ENCODE measurements at regions not wholly inside any gene's neighbourhood (a gene's known extent, or its start where the extent isn't known, plus 50 kb on each side); places are given as distances from the start of the nearest gene placed in this dataset.

DNA sequence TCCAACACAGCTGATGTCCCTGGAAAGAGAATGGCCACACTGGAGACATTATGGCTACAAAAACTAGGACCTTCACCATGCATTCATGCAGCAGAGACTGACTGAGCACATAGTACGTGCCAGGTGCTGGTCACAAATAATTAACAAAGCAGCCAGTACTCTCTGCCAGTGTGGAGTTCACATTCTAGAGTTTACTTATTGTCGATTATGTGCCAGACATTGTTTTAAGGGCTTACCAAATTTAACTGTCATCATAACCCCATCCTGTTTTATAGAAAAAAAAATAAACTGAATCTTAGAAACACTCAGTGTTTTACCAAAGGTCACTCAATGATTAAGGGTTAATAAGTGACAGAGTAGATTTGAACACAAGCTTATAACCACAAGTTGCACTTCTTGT lies 143.3 kb downstream of the RRAGC start:
- no peak for DNase-seq (ENCODE audit: extremely low spot score)
- Histone ChIP-seq H3K4me1 (no peaks in the 10 kb centered on the region), H3K4me3 (no peak overlapping the region), H3K27me3 (peaks cover 0 to 7% (median 0%) of the 10 kb centered on the region in 4 donors), H3K36me3 (no peaks in the 10 kb centered on the region), H3K27ac (replicated peaks in 1 of 4) (no peak overlapping the region), H3K9me3 (peaks cover 0 to 16% (median 9%) of the 10 kb centered on the region in 4 donors)
- WGBS, result 62% methylated on average over 2 of the region's 2 CpGs
- no peak for TF ChIP-seq POLR2AphosphoS5 (IDR thresholded peaks at IDR 0.05)
- TF ChIP-seq POLR2A (IDR thresholded peaks at IDR 0.05; ENCODE audit: low read depth), result no peak
- TF ChIP-seq, protein P1, sequence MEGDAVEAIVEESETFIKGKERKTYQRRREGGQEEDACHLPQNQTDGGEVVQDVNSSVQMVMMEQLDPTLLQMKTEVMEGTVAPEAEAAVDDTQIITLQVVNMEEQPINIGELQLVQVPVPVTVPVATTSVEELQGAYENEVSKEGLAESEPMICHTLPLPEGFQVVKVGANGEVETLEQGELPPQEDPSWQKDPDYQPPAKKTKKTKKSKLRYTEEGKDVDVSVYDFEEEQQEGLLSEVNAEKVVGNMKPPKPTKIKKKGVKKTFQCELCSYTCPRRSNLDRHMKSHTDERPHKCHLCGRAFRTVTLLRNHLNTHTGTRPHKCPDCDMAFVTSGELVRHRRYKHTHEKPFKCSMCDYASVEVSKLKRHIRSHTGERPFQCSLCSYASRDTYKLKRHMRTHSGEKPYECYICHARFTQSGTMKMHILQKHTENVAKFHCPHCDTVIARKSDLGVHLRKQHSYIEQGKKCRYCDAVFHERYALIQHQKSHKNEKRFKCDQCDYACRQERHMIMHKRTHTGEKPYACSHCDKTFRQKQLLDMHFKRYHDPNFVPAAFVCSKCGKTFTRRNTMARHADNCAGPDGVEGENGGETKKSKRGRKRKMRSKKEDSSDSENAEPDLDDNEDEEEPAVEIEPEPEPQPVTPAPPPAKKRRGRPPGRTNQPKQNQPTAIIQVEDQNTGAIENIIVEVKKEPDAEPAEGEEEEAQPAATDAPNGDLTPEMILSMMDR (IDR thresholded peaks at IDR 0.05), result no peak
- no peak for TF ChIP-seq EP300 (IDR thresholded peaks at IDR 0.05)
- intact Hi-C loops (cut with DNase I), result no loop called here

DNA sequence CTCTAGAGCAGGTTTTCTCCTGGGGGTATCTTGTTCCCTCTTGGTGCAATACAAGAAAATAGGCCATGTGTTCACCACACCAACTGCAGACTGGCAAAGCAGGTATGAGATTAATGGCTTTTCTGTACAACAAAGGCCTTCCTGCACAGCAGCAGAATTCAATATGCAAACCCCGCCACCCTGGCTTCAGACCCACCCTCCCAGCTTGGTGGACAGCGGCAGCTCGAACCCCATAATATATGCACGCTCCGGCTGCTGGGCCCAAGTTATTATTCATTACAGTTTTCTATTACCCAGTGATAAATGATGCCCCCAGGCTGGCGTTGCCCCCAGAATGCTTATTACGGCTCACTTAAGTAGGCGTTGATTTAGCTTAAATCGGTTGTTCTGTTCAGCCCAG lies 144.2 kb downstream of the RRAGC start:
- Histone ChIP-seq H3K9me3 (peaks cover 0 to 16% (median 12%) of the 10 kb centered on the region in 4 donors), H3K36me3 (no peaks in the 10 kb centered on the region), H3K27ac (replicated peaks in 1 of 4) (no peak overlapping the region), H3K4me1 (no peaks in the 10 kb centered on the region), H3K27me3 (peaks cover 0 to 4% (median 0%) of the 10 kb centered on the region in 4 donors), H3K4me3 (no peak overlapping the region)
- WGBS, result 97% methylated on average over 9 of the region's 9 CpGs
- intact Hi-C loops (cut with DNase I), result no loop called here
- no peak for DNase-seq (ENCODE audit: extremely low spot score)
- TF ChIP-seq, protein P1 (IDR thresholded peaks at IDR 0.05), result no peak
- TF ChIP-seq POLR2A (IDR thresholded peaks at IDR 0.05; ENCODE audit: low read depth) (no peak), POLR2AphosphoS5 (IDR thresholded peaks at IDR 0.05) (no peak)

DNA sequence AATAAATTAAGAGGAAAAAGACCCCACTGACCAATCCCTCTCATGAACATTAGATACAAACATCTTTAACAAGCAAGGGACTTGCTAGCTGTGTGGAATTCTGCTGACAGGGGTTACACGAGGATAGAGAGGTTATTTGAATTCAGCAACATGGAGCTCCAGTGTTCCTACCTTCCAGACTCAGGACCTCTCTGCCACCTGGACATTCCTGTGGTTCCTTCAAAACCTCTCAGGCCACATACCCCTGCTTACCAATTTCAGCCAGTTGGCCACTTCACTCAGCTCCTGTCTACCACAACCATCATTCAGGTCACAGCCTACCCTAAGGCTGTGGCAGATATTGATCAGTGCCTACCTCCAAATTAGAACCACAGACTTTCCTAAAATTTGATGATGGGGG lies 147.5 kb downstream of the RRAGC start:
- no peak for DNase-seq (ENCODE audit: extremely low spot score)
- Histone ChIP-seq H3K36me3 (no peaks in the 10 kb centered on the region), H3K27me3 (no peaks in the 10 kb centered on the region), H3K4me3 (no peak overlapping the region), H3K27ac (replicated peaks in 1 of 4) (no peak overlapping the region), H3K9me3 (peaks cover 0 to 16% (median 12%) of the 10 kb centered on the region in 4 donors), H3K4me1 (no peaks in the 10 kb centered on the region)
- intact Hi-C loops (cut with DNase I), result no loop called here
- TF ChIP-seq POLR2AphosphoS5 (IDR thresholded peaks at IDR 0.05) (no peak), POLR2A (IDR thresholded peaks at IDR 0.05; ENCODE audit: low read depth) (no peak), EP300 (IDR thresholded peaks at IDR 0.05) (no peak)
- TF ChIP-seq, protein P1 (IDR thresholded peaks at IDR 0.05), result no peak
- WGBS, result 81% methylated on average over 1 of the region's 1 CpG

DNA sequence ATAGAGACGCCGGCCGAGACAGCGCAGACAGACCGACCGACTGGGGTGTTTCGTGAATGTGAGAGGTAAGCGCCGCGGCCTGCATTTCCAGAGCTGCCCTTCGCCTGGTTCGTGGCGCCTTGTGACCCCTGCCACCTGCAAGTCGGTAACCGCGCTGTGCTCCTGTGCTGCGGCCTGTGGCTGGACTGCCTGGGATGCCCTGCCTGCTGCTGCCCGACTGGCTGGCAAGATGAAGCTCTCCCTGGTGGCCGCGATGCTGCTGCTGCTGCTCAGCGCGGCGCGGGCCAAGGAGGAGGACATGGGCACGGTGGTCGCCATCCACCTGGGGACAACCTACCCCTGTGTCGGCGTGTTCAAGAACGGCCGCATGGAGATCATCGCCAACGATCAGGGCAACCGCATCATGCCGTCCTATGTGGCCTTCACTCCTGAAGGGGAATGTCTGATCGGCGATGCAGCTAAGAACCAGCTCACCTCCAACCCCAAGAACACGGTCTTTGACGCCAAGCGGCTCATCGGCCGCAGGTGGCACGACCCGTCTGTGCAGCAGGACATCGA lies 150.8 kb downstream of the RRAGC start:
- no peak for TF ChIP-seq POLR2AphosphoS5 (IDR thresholded peaks at IDR 0.05)
- no peak for TF ChIP-seq EP300 (IDR thresholded peaks at IDR 0.05)
- TF ChIP-seq POLR2A (IDR thresholded peaks at IDR 0.05; ENCODE audit: low read depth), result no peak
- TF ChIP-seq, protein P1 (IDR thresholded peaks at IDR 0.05), result no peak
- 92% methylated on average over 39 of the region's 44 CpGs for WGBS

DNA sequence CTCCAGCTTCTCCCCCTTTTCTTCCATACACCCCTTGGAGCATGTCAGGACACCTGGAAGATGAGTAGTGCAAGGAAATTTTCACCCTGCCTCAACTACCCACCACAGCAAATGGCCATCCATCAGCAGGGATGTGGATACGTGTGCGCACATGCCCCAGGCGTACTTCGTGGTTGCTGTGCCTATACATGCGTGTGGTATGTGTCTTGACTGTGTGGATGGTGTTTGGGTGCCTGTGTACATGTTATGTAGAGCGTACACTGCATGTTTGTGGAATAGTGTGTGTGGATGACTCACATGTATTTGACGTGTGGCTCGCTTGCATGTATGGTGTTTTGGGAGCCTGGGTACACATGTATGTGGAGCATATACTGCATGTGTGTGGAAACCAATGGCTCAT lies 158.5 kb downstream of the RRAGC start:
- no peak for TF ChIP-seq POLR2AphosphoS5 (IDR thresholded peaks at IDR 0.05)
- TF ChIP-seq POLR2A (IDR thresholded peaks at IDR 0.05; ENCODE audit: low read depth), result no peak
- TF ChIP-seq EP300 (IDR thresholded peaks at IDR 0.05), result no peak
- TF ChIP-seq, protein P1 (IDR thresholded peaks at IDR 0.05), result no peak
- Histone ChIP-seq H3K9me3 (peaks cover 0 to 10% (median 8%) of the 10 kb centered on the region in 4 donors), H3K4me1 (no peaks in the 10 kb centered on the region), H3K27ac (replicated peaks in 1 of 4) (no peak overlapping the region), H3K4me3 (no peak overlapping the region), H3K36me3 (no peaks in the 10 kb centered on the region), H3K27me3 (peaks cover 0 to 34% (median 0%) of the 10 kb centered on the region in 4 donors)
- intact Hi-C loops (cut with DNase I), result no loop called here
- DNase-seq (ENCODE audit: extremely low spot score), result peak; percentile 82
- WGBS, result 80% methylated on average over 8 of the region's 8 CpGs

More for the DNA sequence above, 150.8 kb downstream of the RRAGC start:
- Histone ChIP-seq H3K4me3 (no peak overlapping the region), H3K27ac (replicated peaks in 1 of 4) (no peak overlapping the region), H3K36me3 (no peaks in the 10 kb centered on the region), H3K9me3 (peaks cover 0 to 27% (median 16%) of the 10 kb centered on the region in 4 donors), H3K4me1 (no peaks in the 10 kb centered on the region), H3K27me3 (peaks cover 0 to 7% (median 0%) of the 10 kb centered on the region in 4 donors)
- intact Hi-C loops (cut with DNase I), result no loop called here
- peak; percentile 86 for DNase-seq (ENCODE audit: extremely low spot score)
